DMS114 treated with DMSO at 0.1 percent for 48 hours (cell line): ENCODE measurements at regions not wholly inside any gene's neighbourhood (a gene's known extent, or its start where the extent isn't known, plus 50 kb on each side); places are given as distances from the start of the nearest gene placed in this dataset.
"Not testable (repeated sequence)": the region's sequence is repeated elsewhere in the genome, so short reads cannot be mapped to it uniquely, and the experiment has no call there.

ENCODE experiments used
- DNase-seq: peaks from one replicate; lab custom pipeline; 2025; ENCODE audit not compliant: unreplicated experiment; lab: John Stamatoyannopoulos, UW

GRCh38 chr3:161689584-161690298 is 193.1 kb downstream of the OTOL1 start:
- DNase-seq: no peak

GRCh38 chr3:161690299-161690620 is 193.7 kb downstream of the OTOL1 start:
- DNase-seq: no peak

- DNase-seq: no peak
Observed at GRCh38 chr3:161691677-161692076, 195.1 kb downstream of the OTOL1 start.

GRCh38 chr3:161694682-161695564 is 198.3 kb downstream of the OTOL1 start:
- no peak for DNase-seq

GRCh38 chr3:161695811-161696210 is 199.2 kb downstream of the OTOL1 start:
- DNase-seq: no peak

GRCh38 chr3:161700998-161701397 is 204.4 kb downstream of the OTOL1 start:
- DNase-seq: no peak

- not testable (repeated sequence) for DNase-seq
Observed at GRCh38 chr3:161707253-161707652, 210.6 kb downstream of the OTOL1 start.

- DNase-seq: no peak
Observed at GRCh38 chr3:161713731-161714130, 217.1 kb downstream of the OTOL1 start.

- DNase-seq: no peak
Observed at GRCh38 chr3:161731968-161732367, 235.4 kb downstream of the OTOL1 start.

- DNase-seq: no peak
Observed at GRCh38 chr3:161737171-161737570, 240.6 kb downstream of the OTOL1 start.

GRCh38 chr3:161740421-161740820 is 243.8 kb downstream of the OTOL1 start:
- no peak for DNase-seq

- DNase-seq: no peak
Observed at GRCh38 chr3:161744366-161744765, 247.8 kb downstream of the OTOL1 start.

- DNase-seq: no peak
Observed at GRCh38 chr3:161745741-161746140, 249.1 kb downstream of the OTOL1 start.

GRCh38 chr3:161748049-161748448 is 251.4 kb downstream of the OTOL1 start:
- no peak for DNase-seq

- no peak for DNase-seq
Observed at GRCh38 chr3:161754420-161755053, 257.9 kb downstream of the OTOL1 start.

GRCh38 chr3:161759444-161759843 is 262.8 kb downstream of the OTOL1 start:
- DNase-seq: no peak

GRCh38 chr3:161766331-161766730 is 269.7 kb downstream of the OTOL1 start:
- no peak for DNase-seq

- no peak for DNase-seq
Observed at GRCh38 chr3:161770484-161771386, 274.1 kb downstream of the OTOL1 start.

- DNase-seq: no peak
Observed at GRCh38 chr3:161781381-161781780, 284.8 kb downstream of the OTOL1 start.

GRCh38 chr3:161793194-161793930 is 296.8 kb downstream of the OTOL1 start:
- no peak for DNase-seq
